Right lobe of liver (tissue), 4 donors: ENCODE measurements at regions not wholly inside any gene's neighbourhood (a gene's known extent, or its start where the extent isn't known, plus 50 kb on each side); places are given as distances from the start of the nearest gene placed in this dataset.

Experiments
- CTCF ChIP-seq, 4 donors: fragments of 200-600 bp in 3 of 4; fragments of 450-650 bp in 1 of 4; IDR thresholded peaks; one replicate each; pipeline versions ENCODE4 v1.5.1 to v1.8.0; 2016 to 2022; ENCODE audit warnings: antibody characterized with exemption in 4 of 4, mild to moderate bottlenecking in 2 of 4
- POLR2A ChIP-seq: fragments of 450-650 bp; IDR thresholded peaks from one replicate; pipeline ENCODE4 v1.6.1; 2017; ENCODE audit warnings: antibody characterized with exemption, mild to moderate bottlenecking
- donor health status: DM: no; HTN: no; CAD: no.
- donor health status: DM: no; HTN: no; CAD: no.
- donor health status: DM: no; HTN: yes; CAD: no.

- TF ChIP-seq CTCF (IDR thresholded peaks at IDR 0.05) = peak in 2 of 4 donors; percentile 20 to 25
- no peak for TF ChIP-seq POLR2A
Observed at GRCh38 chr2:81389203-81389602, 1084.7 kb upstream of the LRRTM1 start.
